Erythroblast (primary cell): ENCODE measurements at regions not wholly inside any gene's neighbourhood (a gene's known extent, or its start where the extent isn't known, plus 50 kb on each side); places are given as distances from the start of the nearest gene placed in this dataset.

Experiments
- DNase-seq, 2 experiments: peaks; one replicate each; lab custom pipeline; 2025; lab: John Stamatoyannopoulos, UW
- GATA1 ChIP-seq: IDR thresholded peaks from 2 replicates; pipeline ENCODE4 v1.6.1; 2011; ENCODE audit warnings: low read depth, mild to moderate bottlenecking, control low read depth, low read length, moderate library complexity
- POLR2A ChIP-seq: IDR thresholded peaks from 2 replicates; pipeline ENCODE4 v1.6.1; 2011; ENCODE audit warnings: mild to moderate bottlenecking, low read length

DNA sequence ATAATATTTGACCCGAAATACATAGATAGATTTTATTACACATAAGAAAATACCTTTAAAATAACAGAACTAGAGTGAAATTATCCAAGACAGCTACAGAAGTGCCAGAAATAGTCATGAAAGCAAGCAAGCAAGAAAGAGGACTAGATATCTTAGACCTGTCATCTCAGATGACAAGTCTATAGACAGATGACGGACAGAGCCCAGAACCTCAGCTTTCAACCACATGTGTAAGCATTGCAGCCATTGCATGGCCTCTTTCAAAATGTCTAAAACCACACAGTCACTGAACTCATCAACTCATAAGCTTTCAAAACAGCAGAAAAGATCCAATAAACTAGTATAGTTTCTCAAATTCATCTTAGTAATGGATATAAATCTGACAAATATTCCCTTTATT, 59.8 kb upstream of the FHIT start:
- no peak for TF ChIP-seq POLR2A
- no peak for TF ChIP-seq GATA1
- DNase-seq = no peak

DNA sequence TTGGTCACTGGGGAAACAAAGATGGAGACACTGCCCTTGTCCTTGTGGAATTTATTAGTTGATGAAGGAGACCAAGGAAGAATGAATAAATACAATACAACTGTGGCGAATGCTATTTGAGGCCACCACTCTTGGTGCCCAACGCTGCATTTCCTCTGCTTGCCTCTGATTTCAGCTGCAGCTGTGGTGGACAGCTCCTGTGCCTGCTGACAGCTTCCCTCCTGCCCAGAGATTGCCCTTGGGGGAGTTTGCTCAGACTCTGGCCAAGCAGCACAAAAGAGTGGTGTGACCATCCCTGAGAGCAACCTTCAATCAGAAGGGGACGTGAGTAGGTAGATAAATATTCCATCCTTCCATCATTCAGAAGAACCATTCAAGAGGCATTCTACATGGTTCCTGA, 64.6 kb upstream of the FHIT start:
- DNase-seq = no peak
- TF ChIP-seq POLR2A (no peak), GATA1 (no peak)

DNA sequence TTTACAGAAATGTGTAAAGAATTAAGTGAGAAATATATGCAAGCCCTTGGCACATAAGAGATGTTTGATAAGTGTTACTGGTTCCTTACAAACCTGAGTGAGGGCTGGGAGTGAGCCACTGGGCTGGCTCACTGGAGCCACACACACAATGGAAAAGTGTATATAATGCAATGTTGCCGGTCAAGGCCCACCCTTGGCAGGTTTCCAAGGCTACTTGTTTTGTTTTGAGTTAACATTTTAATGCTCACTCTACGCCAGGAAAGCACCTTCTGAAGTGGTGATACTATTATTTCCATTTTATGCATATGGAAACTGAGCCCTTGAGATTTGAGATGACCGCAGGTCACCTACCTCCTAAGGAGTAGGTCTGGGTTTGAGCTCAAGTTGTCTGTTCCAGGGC, 71.8 kb upstream of the FHIT start:
- DNase-seq = no peak
- no peak for TF ChIP-seq GATA1
- TF ChIP-seq POLR2A = no peak

DNA sequence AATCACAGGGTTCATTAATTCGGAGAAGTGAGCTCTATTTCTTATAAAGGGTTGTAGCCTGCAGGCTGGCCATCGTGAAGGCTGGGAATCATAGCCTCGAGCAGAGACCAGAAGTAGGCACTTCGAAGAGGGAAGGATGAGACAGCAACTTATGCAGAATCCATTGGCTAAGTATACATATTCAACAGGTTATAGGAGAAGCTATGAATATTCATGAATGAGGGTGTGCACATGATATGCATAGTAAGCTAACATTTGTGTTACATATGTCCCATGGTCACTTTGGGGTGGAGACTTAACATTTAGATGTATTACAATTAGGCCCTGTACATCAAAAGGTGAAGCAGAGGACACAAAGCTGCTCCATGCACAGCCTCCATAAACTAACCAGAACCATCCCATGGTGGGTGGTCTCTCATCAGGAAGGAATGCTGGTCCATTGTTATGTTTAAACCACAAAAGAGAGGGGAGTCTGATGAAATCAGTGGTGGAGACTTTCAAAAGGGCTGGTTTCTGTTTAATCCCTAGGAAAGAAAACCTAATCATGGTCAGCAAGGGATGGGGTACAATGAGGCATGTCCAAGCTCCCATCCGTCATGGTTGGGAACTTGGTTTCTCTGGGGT, 80.8 kb upstream of the FHIT start:
- DNase-seq = no peak
- no peak for TF ChIP-seq POLR2A
- TF ChIP-seq GATA1 = no peak

DNA sequence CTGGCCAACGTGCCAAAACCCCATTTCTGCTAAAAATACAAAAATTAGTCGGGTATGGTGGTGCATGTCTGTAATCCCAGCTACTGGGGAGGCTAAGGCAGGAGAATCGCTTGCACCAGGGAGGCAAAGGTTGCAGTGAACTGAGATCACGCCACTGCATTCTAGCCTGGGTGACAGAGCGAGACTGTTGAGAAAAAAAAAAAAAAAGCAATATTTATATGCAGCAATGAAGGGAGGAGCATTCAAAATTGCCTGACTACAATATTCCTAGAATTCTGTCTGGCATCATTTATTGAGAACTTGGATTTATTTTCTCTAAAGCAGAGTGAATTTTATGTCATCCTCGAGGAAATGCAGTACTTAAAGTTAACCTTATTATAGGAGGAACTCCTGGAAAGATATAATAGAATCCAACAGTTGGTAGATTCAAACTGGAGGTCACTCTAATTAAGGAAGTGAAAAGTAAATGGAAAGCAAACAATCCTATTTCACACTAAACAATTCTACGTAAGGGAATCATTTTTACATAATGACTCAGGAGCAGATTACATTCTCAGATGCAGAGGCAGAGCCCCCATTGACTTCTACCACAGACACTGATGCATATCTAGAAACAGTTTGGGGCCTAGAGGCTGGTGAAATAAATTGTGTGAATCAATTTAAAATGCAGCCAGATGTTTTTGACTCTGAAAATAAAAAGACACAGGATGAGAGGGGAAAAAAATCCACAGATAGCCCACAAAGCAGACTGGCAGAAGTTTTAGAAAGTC, 82.1 kb upstream of the FHIT start:
- DNase-seq = no peak
- TF ChIP-seq POLR2A (no peak), GATA1 (no peak)

DNA sequence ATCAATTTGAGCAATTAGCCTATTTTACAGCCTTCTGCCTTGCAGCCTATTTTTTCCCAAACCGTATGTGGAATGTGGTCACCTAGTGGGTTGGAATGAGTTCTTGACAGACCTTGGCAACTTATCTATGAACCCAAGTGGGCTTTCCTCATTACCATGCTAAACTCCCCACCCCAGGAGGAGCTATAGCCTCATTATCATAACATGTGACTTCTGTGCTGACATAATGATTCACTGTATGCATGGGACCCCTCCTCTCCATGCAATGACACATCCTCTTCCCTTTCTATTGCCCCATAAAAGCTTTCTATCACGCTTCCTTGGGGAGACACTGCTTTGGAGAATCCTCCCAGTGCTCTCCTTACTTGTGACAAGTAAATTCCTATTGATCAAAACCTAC, 83.5 kb upstream of the FHIT start:
- DNase-seq = no peak
- TF ChIP-seq POLR2A (no peak), GATA1 (no peak)

DNA sequence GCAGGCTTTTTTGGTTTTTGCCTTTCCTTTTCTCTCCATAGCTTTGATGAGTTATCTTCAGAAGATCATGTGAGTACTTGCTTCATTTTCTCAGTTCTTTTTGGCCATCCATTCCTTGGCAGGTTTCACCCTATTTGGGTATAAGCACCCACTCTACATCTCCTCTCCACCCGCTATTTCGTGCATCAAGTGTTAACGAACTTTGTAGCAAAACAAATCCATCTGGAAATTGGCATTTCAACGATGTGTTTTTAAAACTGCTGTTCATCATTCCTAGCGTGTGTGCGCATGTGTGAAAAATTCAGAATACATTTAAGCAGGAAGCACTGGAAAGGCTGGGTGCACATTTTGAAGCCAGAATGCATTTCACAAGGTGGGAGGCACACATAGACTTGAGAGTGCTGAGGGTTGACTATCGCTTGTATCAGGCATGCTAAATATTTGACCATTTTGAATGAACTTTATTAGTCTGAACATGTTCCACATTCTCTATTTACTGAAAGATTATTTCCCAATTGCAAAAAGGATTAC, 89.7 kb upstream of the FHIT start:
- no peak for DNase-seq
- TF ChIP-seq POLR2A (no peak), GATA1 (no peak)

DNA sequence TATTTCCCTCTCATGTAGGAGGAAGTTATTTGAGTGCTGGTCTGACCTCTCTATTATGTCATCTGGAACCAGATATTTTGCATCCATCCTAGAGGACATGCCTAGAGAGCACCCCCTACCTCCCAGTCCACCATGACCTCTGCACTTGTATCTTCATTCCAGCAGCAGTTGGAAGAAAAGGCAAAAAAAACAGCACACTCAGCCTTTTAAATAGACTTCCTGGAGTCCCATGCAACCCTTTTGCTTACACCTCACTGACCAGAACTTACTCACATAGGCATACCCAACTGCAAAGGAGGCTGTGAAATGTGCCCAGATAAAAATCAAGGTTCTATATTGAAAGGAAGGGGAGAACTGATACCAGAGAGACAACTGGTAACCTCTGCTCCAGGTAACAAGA, 92.3 kb upstream of the FHIT start:
- DNase-seq = no peak
- no peak for TF ChIP-seq GATA1
- TF ChIP-seq POLR2A = no peak

DNA sequence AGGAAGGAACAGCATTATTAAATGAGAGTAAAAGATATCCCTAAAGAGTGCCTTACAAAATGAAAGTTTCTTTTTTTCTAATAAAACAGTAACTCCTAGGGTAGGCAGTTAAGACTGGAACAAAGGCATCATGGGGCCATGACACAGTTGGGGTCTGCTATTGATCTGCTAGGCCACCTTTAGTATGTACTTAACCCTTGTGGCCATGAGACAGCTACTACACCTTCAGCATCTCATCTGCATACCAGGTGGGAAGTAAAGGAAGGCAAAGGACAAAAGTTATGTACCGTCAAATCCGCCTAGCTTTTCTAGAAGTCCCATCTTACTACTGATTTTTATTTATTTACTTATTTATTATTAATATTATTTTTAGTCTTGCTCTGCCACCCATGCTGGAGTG, 93.8 kb upstream of the FHIT start:
- DNase-seq = no peak
- no peak for TF ChIP-seq POLR2A
- TF ChIP-seq GATA1 = no peak

DNA sequence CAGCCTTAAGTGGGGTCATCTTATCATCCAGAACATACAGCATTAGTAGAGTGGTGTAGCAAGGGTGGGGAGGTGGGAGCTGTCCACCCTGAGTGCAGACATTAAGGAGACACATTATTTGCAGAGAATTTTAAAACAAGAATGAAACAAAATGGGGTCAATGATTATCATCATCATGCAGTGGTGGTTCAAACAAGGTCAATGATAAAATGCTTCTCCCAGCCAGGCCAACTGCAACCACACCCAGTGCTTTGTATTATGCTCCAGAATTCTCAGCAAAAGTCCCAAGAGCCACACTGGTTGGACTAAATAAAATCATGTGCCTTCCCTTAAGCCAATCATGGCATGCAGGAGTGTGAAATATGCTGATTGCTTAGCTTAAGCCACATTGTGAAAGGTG, 96.7 kb upstream of the FHIT start:
- peak; percentile 62 to 88 for DNase-seq
- TF ChIP-seq POLR2A (no peak), GATA1 (no peak)

DNA sequence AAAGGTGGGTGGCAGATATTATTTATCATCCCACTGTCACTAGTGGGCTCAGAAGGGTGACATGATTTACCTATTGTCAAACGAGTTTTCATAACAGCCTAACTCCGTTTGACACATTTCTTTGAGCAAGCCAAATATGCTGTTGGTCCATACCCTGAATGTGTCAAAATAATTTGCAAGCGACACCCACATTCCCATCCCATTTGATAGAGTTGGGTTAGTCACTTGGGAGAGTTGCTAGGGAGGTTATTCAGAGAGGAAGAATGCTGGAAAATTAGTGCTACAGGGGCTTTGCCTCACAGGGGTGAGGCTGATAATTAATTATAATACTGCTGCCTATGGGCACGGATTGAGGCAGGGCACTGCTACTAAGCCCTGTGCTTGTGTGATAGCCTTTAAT, 98.5 kb upstream of the FHIT start:
- DNase-seq = no peak
- no peak for TF ChIP-seq POLR2A
- no peak for TF ChIP-seq GATA1

DNA sequence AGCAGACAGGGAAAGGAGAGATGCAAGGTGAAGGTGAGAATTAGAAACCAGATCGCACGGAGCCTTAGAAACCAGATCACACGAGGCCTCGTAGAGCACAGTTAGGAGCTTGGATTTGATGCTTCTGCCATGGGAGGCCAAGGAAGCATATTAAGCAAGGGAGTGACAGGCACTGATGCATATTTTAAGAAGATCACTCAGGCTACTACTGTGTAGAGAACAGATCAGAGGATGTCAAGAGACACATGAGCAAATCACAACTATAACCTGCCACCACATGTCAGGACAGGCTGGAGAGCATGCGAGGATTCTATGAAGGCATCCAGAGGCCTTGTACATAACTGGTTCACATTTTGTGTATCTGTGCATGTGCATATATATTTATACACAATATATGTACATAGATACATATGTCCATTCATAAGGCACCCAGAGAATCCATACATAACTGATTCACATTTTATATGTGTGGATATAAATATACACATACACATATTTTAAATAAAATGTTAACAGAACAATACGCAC, 99.6 kb upstream of the FHIT start:
- TF ChIP-seq GATA1 = no peak
- no peak for TF ChIP-seq POLR2A

DNA sequence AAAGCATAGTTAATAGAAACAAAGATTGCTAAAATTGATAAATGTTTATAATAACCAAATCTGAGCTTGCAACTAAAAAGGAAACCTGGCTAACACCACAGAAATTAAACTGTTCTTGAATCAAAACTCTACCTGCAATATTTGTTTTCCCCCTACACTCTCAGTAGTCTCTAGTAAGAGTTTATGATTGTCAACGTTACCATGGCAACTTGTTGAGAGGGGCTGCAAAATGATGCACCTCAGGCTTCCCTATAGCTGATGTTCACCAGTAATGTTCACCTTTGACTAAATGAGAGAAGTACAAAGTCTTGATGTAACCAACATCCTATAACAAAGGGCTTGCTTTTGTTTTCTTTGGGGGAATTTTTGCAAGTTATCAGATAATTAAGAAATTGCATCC, 101.1 kb upstream of the FHIT start:
- no peak for DNase-seq
- TF ChIP-seq GATA1 = no peak
- TF ChIP-seq POLR2A = no peak

More for the DNA sequence above, 99.6 kb upstream of the FHIT start:
- DNase-seq = no peak

DNA sequence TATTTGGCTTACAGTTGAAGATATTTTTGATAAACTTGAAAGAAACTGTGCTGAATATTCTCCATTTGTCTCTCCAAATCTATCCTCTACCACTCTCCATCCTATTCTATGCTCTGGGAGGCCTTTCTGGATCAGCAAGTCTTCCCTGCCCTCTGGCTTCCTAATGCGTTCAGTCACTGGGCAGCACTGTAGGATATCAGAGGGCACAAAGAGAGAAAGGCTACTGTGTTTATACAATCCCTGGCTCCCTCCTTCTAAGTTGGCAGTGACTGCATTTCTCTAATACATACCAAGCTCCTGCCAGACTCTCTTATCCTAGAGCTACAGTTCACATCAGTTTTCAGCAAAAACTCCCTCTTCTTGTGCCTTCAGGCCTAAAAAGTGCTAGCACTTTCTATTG, 102.1 kb upstream of the FHIT start:
- no peak for TF ChIP-seq POLR2A
- no peak for TF ChIP-seq GATA1
- no peak for DNase-seq
